ENCODE measurements at regions not wholly inside any gene's neighbourhood (a gene's known extent, or its start where the extent isn't known, plus 50 kb on each side); places are given as distances from the start of the nearest gene placed in this dataset.

DNA sequence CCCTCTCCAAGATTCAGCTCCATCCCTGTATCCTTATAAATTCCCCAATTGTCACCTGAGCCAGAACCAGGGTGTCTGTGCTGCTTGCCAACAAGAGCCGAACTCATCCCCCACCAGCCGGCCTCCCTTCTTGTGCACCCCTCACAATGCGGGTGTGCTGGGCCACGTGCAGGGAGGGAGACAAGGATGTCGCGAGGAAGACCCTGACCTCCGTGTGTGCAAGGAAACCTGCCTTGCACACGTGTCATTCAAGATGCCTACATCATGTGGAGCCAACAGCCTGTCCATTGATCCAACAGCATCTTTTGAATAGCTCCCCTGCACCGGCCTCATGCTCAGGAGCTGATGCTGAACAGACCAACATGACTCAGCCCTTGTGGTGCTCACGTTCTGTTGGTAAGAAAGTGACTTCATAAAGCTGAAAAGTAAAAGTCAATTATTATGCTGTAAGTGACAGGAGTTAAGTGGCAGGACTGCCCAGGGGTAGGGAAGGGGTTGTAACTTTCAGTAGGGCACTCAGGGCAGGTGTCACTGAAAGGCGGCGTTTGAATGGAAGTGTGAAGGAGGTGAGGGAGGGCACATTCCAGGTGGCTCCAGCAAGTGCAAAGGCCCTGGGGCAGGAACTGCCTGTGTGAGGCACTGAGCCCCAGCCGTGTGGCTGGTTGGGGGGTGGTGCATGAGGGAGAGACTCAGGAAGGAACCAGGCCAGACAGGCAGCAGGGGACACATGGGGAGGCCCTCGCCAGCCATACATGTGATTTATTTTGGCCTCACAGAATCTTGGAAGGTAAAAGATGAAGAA is 302.2 kb downstream of the FOXL1 start:
- TF ChIP-seq, protein P1, sequence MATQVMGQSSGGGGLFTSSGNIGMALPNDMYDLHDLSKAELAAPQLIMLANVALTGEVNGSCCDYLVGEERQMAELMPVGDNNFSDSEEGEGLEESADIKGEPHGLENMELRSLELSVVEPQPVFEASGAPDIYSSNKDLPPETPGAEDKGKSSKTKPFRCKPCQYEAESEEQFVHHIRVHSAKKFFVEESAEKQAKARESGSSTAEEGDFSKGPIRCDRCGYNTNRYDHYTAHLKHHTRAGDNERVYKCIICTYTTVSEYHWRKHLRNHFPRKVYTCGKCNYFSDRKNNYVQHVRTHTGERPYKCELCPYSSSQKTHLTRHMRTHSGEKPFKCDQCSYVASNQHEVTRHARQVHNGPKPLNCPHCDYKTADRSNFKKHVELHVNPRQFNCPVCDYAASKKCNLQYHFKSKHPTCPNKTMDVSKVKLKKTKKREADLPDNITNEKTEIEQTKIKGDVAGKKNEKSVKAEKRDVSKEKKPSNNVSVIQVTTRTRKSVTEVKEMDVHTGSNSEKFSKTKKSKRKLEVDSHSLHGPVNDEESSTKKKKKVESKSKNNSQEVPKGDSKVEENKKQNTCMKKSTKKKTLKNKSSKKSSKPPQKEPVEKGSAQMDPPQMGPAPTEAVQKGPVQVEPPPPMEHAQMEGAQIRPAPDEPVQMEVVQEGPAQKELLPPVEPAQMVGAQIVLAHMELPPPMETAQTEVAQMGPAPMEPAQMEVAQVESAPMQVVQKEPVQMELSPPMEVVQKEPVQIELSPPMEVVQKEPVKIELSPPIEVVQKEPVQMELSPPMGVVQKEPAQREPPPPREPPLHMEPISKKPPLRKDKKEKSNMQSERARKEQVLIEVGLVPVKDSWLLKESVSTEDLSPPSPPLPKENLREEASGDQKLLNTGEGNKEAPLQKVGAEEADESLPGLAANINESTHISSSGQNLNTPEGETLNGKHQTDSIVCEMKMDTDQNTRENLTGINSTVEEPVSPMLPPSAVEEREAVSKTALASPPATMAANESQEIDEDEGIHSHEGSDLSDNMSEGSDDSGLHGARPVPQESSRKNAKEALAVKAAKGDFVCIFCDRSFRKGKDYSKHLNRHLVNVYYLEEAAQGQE (IDR thresholded peaks at IDR 0.05; ENCODE audit: insufficient read depth in 1 of 2, low read depth in 2 of 2, low read length in 2 of 2): no peak
- TF ChIP-seq FOXP2 (optimal IDR thresholded peaks at IDR 0.05; ENCODE audit: borderline replicate concordance, extremely low read depth, extremely low read length, insufficient read depth): no peak
